Small intestine (tissue), 7 donors: ENCODE measurements at regions not wholly inside any gene's neighbourhood (a gene's known extent, or its start where the extent isn't known, plus 50 kb on each side); places are given as distances from the start of the nearest gene placed in this dataset.

Source experiments
- DNase-seq, 2 donors: peaks; one replicate each; pipeline versions ENCODE4 v3.0.0 to v3.0.0-alpha.2; 2013
- FAIRE-seq: peaks from 2 replicates; lab custom pipeline; 2012; peaks lifted over from hg19 to GRCh38; lab: Jason Lieb, UNC
- H3K27ac ChIP-seq, 3 donors: one replicate each; pipeline ENCODE4 v1.5.1; 2013; ENCODE audit warnings: low read length in 2 of 3, mild to moderate bottlenecking in 2 of 3, control low read depth in 1 of 3, inconsistent platforms in 1 of 3, low read depth in 1 of 3, moderate library complexity in 1 of 3
- H3K27me3 ChIP-seq, 3 donors: one replicate each; pipeline ENCODE4 v1.6.1; 2013; ENCODE audit warnings: low read length in 3 of 3, inconsistent platforms in 1 of 3; ENCODE audit not compliant: control insufficient read depth in 3 of 3, insufficient read depth in 3 of 3
- H3K36me3 ChIP-seq, 3 donors: one replicate each; pipeline ENCODE4 v1.6.1; 2013; ENCODE audit warnings: low read length in 3 of 3, inconsistent platforms in 1 of 3, low read depth in 1 of 3, mild to moderate bottlenecking in 1 of 3, moderate library complexity in 1 of 3; ENCODE audit not compliant: control insufficient read depth in 3 of 3, insufficient read depth in 2 of 3
- H3K4me1 ChIP-seq, 3 donors: one replicate each; pipeline ENCODE4 v1.6.1; 2013; ENCODE audit warnings: low read length in 2 of 3, inconsistent platforms in 1 of 3, low read depth in 1 of 3, mild to moderate bottlenecking in 1 of 3, moderate library complexity in 1 of 3; ENCODE audit not compliant: control insufficient read depth in 3 of 3, insufficient read depth in 2 of 3
- H3K4me3 ChIP-seq, 3 donors: one replicate each; pipeline ENCODE4 v1.5.1; 2013; ENCODE audit warnings: low read length in 3 of 3, control low read depth in 1 of 3, inconsistent platforms in 1 of 3, low read depth in 1 of 3, mild to moderate bottlenecking in 1 of 3, moderate library complexity in 1 of 3
- H3K9me3 ChIP-seq, 2 donors: one replicate each; pipeline ENCODE4 v1.6.1; 2013; ENCODE audit warnings: low read depth in 1 of 2, low read length in 1 of 2; ENCODE audit not compliant: control insufficient read depth in 2 of 2, insufficient read depth in 1 of 2
- WGBS, 3 donors: extraction: QIAGEN DNeasy Blood & Tissue Kit; methylation state at CpG; one replicate each; pipeline ENCODE4 v1.1.7; 2013; 5-methylcytosine and 5-hydroxymethylcytosine counted together
- donor health status: healthy with polysubstance abuse.
- donor health status: control.
- donor health status: control.
- donor health status: Bipolar disorder and iron deficiency.
- donor health status: healthy.

- H3K9me3 ChIP-seq: peaks cover 0 to 5% of the 10 kb centered on the region in 2 donors
- H3K4me1 ChIP-seq: no peaks in the 10 kb centered on the region
- peaks cover 0 to 48% (median 0%) of the 10 kb centered on the region in 3 donors for H3K36me3 ChIP-seq
- WGBS, 3 donors: 84 to 93% (median 89%) methylated on average over 14 of the region's 14 CpGs
- FAIRE-seq (no peak), DNase-seq (no peak)
- no peaks in the 10 kb centered on the region for H3K27me3 ChIP-seq
- H3K27ac ChIP-seq: no peak overlapping the region
- no peak overlapping the region for H3K4me3 ChIP-seq
Measured at GRCh38 chr16:85252014-85252413, 139.7 kb upstream of the CIBAR2 start.

- Histone ChIP-seq H3K27ac (no peak overlapping the region), H3K4me3 (no peak overlapping the region), H3K9me3 (peaks cover 0 to 5% of the 10 kb centered on the region in 2 donors), H3K36me3 (peaks cover 0 to 48% (median 0%) of the 10 kb centered on the region in 3 donors), H3K27me3 (no peaks in the 10 kb centered on the region), H3K4me1 (no peaks in the 10 kb centered on the region)
- 56 to 65% (median 58%) methylated on average over 9 of the region's 9 CpGs for WGBS, 3 donors
- DNase-seq (no peak), FAIRE-seq (no peak)
Measured at GRCh38 chr16:85252461-85252860, 140.2 kb upstream of the CIBAR2 start.

DNA sequence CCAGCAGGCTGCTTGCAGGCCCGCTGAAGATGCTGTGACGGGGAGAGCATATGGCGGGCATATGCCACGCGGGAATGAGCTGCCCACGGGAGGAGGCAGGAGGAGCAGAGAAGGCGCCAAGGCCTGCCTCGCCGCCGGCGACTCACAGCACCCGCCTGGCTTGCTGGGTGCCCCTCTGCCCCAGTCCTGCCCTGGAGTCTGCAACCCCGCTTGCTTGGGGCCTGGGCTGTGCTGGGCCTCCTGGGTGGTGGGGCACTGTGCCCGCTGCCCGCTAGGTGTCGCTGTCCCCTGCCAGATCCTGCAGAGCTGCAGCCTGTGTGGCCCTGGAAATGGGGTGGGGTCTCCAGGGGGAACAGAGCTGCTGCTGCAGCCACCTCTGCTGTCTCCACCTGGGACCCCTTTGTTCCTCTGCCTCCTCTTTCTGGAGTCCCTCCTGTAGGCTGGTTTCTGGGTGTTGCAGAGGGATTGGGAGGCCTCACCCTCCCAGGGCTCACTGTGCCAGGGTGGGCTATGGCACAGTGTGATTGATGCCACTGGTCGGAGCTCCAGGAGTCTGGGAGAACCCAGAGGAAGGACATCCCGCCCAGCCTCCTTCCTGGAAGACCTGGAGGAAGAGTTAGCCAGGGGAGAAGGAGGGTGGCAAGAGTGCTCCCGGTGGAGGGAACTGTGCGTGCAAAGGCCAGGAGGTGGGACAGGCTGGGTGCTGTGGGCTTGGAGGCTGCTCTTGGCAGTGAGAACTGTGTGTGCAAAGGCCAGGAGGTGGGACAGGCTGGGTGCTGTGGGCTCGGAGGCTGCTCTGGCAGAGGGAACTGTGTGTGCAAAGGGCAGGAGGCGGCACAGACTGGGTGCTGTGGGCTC, 141.0 kb upstream of the CIBAR2 start:
- DNase-seq (peak; percentile 31 to 63), FAIRE-seq (no peak)
- H3K27me3 ChIP-seq: no peaks in the 10 kb centered on the region
- WGBS, 3 donors: 21 to 50% (median 23%) methylated on average over 14 to 22 of the region's 22 CpGs
- H3K36me3 ChIP-seq: peaks cover 0 to 53% (median 0%) of the 10 kb centered on the region in 3 donors
- no peak overlapping the region for H3K27ac ChIP-seq
- H3K4me1 ChIP-seq: peaks cover 0 to under 1% (median 0%) of the 10 kb centered on the region in 3 donors
- no peak overlapping the region for H3K4me3 ChIP-seq
- H3K9me3 ChIP-seq: peaks cover 0 to 5% of the 10 kb centered on the region in 2 donors

DNA sequence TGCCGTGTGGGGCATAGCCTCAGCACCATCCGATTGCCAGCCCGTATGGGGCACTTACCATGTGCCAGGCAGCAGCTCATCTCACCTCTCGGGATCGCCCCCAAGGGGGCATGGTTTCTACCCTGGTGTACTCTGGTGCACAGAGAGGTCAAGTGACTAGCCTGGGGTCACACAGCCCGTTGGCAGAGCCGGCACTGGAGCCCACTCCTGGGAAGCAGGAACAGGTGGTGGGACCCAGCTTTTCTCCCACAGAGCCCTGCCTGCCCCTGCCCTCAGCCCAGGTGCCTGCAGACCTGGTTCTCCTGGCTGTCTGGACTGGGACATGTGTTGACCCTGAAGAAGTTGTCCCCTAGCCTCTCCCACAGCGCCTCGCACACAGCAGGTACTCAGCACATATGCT, 141.8 kb upstream of the CIBAR2 start:
- DNase-seq (no peak), FAIRE-seq (no peak)
- Histone ChIP-seq H3K27me3 (no peaks in the 10 kb centered on the region), H3K36me3 (peaks cover 0 to 48% (median 0%) of the 10 kb centered on the region in 3 donors), H3K9me3 (no peaks in the 10 kb centered on the region), H3K4me3 (no peak overlapping the region), H3K27ac (no peak overlapping the region), H3K4me1 (peaks cover 0 to 7% (median 0%) of the 10 kb centered on the region in 3 donors)
- 81 to 90% (median 84%) methylated on average over 9 of the region's 9 CpGs for WGBS, 3 donors

GRCh38 chr16:85254921-85255320, 142.6 kb upstream of the CIBAR2 start:
- Histone ChIP-seq H3K36me3 (peaks cover 0 to 52% (median 0%) of the 10 kb centered on the region in 3 donors), H3K4me1 (peaks cover 0 to 7% (median 0%) of the 10 kb centered on the region in 3 donors), H3K27ac (no peak overlapping the region), H3K9me3 (no peaks in the 10 kb centered on the region), H3K4me3 (no peak overlapping the region), H3K27me3 (no peaks in the 10 kb centered on the region)
- no peak for FAIRE-seq
- WGBS, 3 donors: 91 to 93% (median 93%) methylated on average over 19 to 24 of the region's 24 CpGs
- DNase-seq: no peak

GRCh38 chr16:85255777-85256176, 143.5 kb upstream of the CIBAR2 start:
- FAIRE-seq (no peak), DNase-seq (no peak)
- H3K27me3 ChIP-seq: no peaks in the 10 kb centered on the region
- H3K27ac ChIP-seq: no peak overlapping the region
- no peaks in the 10 kb centered on the region for H3K9me3 ChIP-seq
- no peak overlapping the region for H3K4me3 ChIP-seq
- H3K4me1 ChIP-seq: peaks cover 0 to 7% (median 0%) of the 10 kb centered on the region in 3 donors
- WGBS, 3 donors: 88 to 94% (median 94%) methylated on average over 10 of the region's 10 CpGs
- H3K36me3 ChIP-seq: peaks cover 0 to 50% (median 0%) of the 10 kb centered on the region in 3 donors

DNA sequence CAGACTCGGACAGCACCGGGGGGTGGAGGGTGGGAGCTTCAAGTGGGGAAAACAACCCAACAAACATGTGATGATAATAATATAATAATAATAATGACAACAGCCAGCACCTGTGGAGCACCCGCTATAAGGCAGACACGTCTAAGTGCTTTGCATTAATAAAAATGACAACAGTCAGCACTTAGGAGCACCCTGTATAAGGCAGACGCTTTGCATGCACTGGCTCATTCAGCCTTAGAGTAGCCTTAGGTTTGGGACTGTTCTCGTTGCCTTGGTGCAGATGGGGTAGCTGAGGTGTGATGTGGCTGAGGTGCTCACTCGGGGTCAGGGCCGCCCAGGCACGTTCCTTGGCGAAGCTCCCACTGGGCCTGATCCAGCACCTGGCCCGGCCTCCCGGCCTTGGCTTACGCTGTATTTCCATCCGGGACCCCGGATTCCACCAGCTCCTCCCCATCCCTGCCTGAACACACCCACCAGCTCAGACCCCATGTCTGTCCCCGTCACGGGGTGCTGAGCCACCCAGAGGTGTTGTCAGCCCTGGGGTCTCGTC, 144.0 kb upstream of the CIBAR2 start:
- FAIRE-seq: no peak
- Histone ChIP-seq H3K9me3 (no peaks in the 10 kb centered on the region), H3K27me3 (no peaks in the 10 kb centered on the region), H3K27ac (no peak overlapping the region), H3K4me1 (peaks cover 0 to 7% (median 0%) of the 10 kb centered on the region in 3 donors), H3K36me3 (peaks cover 0 to 50% (median 0%) of the 10 kb centered on the region in 3 donors), H3K4me3 (no peak overlapping the region)
- WGBS, 3 donors: 65 to 83% (median 73%) methylated on average over 17 to 18 of the region's 18 CpGs
- no peak for DNase-seq

- no peaks in the 10 kb centered on the region for H3K27me3 ChIP-seq
- no peaks in the 10 kb centered on the region for H3K9me3 ChIP-seq
- H3K36me3 ChIP-seq: peaks cover 0 to 50% (median 0%) of the 10 kb centered on the region in 3 donors
- no peak overlapping the region for H3K27ac ChIP-seq
- H3K4me1 ChIP-seq: peaks cover 0 to 7% (median 0%) of the 10 kb centered on the region in 3 donors
- no peak overlapping the region for H3K4me3 ChIP-seq
- WGBS, 3 donors: 87 to 96% (median 95%) methylated on average over 8 of the region's 8 CpGs
- FAIRE-seq: no peak
- DNase-seq: no peak
Measured at GRCh38 chr16:85257483-85257882, 145.2 kb upstream of the CIBAR2 start.
